HG03280 (cell line): ENCODE measurements at regions not wholly inside any gene's neighbourhood (a gene's known extent, or its start where the extent isn't known, plus 50 kb on each side); places are given as distances from the start of the nearest gene placed in this dataset.

Experiments used
- ATAC-seq: cut with Tn5 transposase; IDR thresholded peaks from one replicate; pipeline ENCODE4 v1.9.1; 2021; ENCODE audit warnings: mild to moderate bottlenecking, moderate library complexity; ENCODE audit not compliant: unreplicated experiment

GRCh38 chr10:78794736-78795455 lies 273.9 kb upstream of the ZMIZ1 start:
- ATAC-seq, result no peak

DNA sequence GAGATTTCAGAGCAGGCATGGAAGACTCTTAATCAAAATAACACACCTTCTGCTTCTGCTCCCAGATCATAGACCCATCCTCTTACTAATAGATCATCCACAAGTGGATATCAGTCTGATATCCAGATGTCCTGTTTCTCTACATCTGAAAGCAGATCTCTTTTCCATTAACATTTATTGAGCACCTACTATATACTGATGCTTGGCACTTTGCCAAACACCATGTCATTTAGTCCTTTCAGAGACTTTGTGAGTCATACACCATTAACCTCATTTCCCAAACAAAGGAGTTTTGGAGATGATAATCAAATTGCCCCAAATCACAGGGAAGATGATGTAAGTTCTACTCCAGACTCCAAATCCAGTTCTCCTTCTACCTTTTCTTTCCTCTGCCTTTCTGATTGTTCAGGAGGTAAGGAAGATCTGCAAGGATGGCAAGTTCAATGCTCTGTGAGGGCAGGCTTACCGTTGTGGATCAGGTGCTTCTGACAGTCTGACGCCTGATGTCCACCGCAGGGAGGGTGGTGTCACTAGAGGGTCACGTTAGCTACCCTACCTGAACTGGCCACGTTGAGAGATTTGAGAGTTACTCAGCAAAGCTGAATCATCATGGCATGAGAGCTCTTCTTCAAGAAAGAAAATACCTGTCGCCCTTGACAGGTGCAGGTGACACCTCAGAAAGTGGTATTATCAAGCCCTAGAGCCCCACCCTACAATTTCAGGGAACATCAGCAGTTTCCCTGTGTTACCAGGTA lies 269.6 kb upstream of the ZMIZ1 start:
- no peak for ATAC-seq

GRCh38 chr10:78800006-78800405 lies 268.8 kb upstream of the ZMIZ1 start:
- no peak for ATAC-seq

GRCh38 chr10:78800535-78801320 lies 268.0 kb upstream of the ZMIZ1 start:
- ATAC-seq, result no peak

- no peak for ATAC-seq
These were observed 266.3 kb upstream of the ZMIZ1 start for GRCh38 chr10:78802431-78802830.

- no peak for ATAC-seq
These were observed 265.9 kb upstream of the ZMIZ1 start for GRCh38 chr10:78802866-78803265.

GRCh38 chr10:78803710-78804109 lies 265.1 kb upstream of the ZMIZ1 start:
- ATAC-seq, result no peak

GRCh38 chr10:78804411-78805032 lies 264.2 kb upstream of the ZMIZ1 start:
- no peak for ATAC-seq

- no peak for ATAC-seq
These were observed 263.6 kb upstream of the ZMIZ1 start for GRCh38 chr10:78805176-78805575.

DNA sequence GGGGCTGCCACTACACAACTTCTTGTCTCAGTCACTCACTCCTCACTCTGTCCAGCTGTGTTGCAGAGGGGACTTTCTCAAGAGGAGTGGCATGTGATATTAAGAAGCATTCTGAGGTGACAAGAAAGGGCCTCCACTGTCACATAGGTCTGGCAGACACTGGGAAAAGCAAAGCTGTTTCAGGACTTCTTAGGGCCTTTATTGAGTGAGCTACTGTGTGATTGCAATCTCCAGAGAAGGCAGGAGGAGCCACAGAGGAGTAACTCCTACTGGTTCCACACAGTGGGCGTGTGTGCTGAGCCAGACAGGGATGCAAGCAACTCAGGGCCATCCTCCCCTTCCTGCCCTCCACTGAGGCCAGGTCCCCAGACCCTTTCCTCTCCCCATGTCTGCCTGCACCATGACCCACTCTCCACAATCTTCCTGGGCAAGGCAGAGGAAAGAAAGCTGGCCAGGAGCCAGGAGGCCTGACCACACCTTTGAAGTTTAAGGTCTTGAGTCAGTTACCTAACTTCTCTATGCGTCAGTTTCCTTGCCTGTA lies 262.0 kb upstream of the ZMIZ1 start:
- no peak for ATAC-seq

- ATAC-seq, result no peak
These were observed 261.1 kb upstream of the ZMIZ1 start for GRCh38 chr10:78807504-78808203.

- ATAC-seq, result no peak
These were observed 260.5 kb upstream of the ZMIZ1 start for GRCh38 chr10:78808286-78808685.

DNA sequence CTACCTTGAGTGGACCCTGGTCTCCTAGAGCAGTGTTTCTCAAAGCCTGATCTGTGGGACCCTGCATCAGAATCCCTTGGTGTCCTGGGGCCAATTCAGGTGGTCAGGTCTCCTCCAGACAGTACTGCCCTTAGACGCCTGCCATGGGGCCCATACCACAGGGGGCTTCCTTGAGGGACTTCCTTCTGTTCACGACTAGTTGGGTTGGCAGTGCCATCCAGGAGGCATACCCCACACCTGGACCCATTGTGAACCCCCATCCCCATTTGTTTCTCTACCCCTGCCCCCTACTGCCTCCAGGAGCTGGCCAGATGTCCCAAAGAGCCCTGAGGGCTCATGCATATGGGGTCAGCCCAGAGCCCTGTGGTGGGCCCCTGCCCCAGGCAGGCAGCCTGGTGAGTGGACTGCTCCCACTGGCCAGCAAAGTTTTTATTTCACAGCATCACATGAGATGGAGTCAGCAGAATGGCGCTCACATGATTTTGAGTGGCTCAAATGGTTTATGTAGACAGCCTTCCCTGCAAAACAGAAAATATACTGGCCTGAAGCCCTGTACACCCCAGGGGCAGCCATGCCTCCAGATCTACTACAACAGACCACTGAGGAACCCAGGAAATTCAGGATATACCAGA lies 259.9 kb upstream of the ZMIZ1 start:
- ATAC-seq, result no peak

DNA sequence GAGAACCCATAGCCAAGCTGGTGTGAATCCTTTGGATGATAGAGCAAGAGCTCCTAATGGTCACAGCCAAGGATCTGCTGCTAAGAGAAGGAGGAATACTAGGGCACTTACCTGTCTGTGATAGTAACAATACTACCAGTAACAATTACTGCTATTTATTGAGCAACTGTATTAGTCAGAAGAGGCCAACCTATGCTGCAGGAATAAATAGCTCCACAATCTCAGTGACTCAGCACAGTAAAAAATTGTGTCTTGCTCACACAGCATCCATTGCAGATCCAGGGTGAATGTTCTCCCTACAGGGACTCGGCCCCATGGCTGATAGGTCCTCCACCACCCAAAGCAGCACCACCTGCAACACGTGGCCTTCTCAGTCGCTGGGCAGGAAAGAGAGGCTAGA lies 257.6 kb upstream of the ZMIZ1 start:
- no peak for ATAC-seq

DNA sequence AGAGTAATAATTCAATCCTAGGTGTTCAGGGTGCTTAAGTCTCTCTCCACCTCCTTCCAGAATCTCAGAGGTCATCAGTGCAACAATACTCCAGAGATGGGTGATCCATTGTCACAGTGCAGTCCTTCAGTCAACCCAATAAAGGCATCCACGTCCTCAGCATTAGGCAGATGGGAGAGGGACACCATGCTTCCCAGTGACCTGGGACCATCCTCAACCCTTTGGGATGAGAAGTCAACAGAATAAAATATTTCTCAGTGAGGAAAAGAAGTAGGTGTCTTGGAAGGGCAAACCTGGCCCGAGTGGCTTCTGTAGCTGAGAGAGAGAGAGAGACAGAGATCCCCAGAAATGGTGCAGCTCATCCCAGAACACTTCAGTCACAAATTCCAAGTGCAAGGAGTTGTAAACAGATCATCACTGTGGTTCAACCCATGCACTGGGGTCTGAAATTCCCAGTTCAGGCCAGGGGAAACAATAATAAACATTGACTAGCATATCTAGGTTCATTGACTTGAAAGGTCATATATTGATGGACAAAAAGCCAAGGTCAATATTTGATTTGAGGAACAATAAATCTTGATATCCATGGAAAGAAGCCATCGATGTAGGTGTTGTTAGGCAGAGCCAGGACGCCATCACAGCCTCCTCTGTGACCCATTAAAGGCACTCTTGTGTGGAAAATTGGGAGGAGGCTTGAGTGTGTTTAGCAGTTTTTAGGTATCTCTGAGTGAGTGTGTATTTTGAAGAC lies 256.0 kb upstream of the ZMIZ1 start:
- ATAC-seq, result no peak

GRCh38 chr10:78813526-78813925 lies 255.2 kb upstream of the ZMIZ1 start:
- ATAC-seq, result no peak

DNA sequence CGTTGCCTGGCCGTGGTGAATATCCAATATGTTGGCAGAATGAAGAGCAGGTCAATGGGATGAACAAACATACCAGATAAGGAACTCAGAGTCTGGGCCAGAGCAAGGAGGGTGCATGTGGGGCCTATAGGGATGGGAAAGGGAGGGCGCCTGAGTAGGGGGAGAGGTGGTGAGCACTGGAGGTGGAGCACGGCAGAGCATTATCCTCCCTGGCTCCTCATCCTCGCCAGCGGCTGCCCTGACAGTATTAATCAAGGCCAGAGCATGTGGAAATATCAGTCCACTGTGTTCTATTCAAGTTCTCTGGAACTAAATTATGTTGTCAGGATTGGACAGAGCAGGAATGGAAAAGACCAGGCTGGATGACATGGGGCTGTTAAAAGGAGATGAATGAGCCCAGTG lies 254.8 kb upstream of the ZMIZ1 start:
- no peak for ATAC-seq

- no peak for ATAC-seq
These were observed 254.4 kb upstream of the ZMIZ1 start for GRCh38 chr10:78814407-78814806.

DNA sequence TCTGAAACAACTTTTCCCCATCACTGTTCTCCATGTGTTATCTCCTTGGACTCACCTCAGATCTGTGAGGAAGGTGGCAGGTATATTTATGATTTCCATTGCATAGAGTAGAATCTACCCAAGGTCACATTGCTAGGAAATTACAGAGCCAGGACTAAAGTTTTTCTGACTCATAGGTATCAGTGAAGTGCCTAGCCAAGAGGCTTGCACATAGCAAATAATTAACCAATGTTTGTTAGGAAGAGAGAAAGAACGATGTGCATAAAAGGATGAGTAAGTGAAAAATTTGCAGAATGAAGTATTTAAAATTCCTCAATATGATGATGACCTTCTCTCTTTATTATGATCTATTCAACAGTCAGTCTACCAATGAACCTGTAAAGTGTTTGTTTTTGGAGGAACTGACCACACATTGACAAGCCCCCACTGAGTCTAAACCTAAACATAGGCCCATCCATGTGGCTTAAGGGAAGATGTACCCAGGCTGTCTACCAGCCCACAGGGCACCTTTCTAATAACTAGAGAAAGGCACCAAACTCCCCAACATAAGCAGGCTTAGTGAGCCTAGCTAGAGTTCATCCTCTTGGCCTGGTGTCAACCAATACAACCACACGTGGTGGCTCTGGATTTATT lies 252.9 kb upstream of the ZMIZ1 start:
- ATAC-seq, result no peak
